LoVo (cell line): ENCODE measurements at regions not wholly inside any gene's neighbourhood (a gene's known extent, or its start where the extent isn't known, plus 50 kb on each side); places are given as distances from the start of the nearest gene placed in this dataset.

Experiments used
- DNase-seq: peaks from one replicate; pipeline ENCODE4 v3.0.0-alpha.2; 2016; ENCODE audit warnings: low spot score

GRCh38 chr9:23914431-23915003 is 88.5 kb upstream of the ELAVL2 start:
- DNase-seq, result no peak

GRCh38 chr9:23907343-23907742 is 81.3 kb upstream of the ELAVL2 start:
- DNase-seq, result no peak

GRCh38 chr9:23887781-23888180 is 61.7 kb upstream of the ELAVL2 start:
- DNase-seq, result no peak
